Astrocyte of the cerebellum (primary cell): ENCODE measurements at regions not wholly inside any gene's neighbourhood (a gene's known extent, or its start where the extent isn't known, plus 50 kb on each side); places are given as distances from the start of the nearest gene placed in this dataset.

ENCODE experiments used
- DNase-seq: peaks from one replicate; pipeline ENCODE4 v3.0.0-alpha.2; 2011; ENCODE audit warnings: low read depth
- H3K4me3 ChIP-seq: 2 replicates; pipeline ENCODE4 v1.5.1; 2011; ENCODE audit warnings: mild to moderate bottlenecking, low read depth, low read length, moderate library complexity
- in situ Hi-C: cut with HindIII; loops from 2 replicates; pipeline ENCODE4 v1.10.0; 2017; ENCODE audit warnings: low sequenced_read_pairs
- TF ChIP-seq, protein P1 (sequence below): IDR thresholded peaks from 2 replicates; pipeline ENCODE4 v1.5.1; 2012; ENCODE audit warnings: low read length, low read depth, moderate library complexity, mild to moderate bottlenecking; ENCODE audit errors: missing control alignments

DNA sequence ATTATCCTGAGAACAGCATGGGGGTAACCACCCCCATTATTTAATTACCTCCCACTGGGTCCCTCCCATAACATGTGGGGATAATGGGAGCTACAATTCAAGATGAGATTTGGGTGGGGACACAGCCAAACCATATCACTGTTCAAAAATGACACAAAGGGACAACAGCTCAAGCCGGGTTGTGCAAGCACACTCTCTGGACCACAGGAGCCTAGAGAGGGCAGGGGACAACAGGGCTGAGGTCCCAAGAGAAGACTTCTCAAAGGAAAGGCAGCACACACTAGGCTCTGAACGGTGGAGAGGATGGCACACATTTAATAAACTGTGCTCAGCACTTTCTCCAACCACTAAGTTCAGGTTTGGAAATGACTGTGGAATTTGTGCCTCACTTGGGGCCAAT, 122.1 kb upstream of the PKDCC start:
- H3K4me3 ChIP-seq = no peak overlapping the region
- in situ Hi-C loops = no loop called here
- DNase-seq = no peak
- TF ChIP-seq, protein P1, sequence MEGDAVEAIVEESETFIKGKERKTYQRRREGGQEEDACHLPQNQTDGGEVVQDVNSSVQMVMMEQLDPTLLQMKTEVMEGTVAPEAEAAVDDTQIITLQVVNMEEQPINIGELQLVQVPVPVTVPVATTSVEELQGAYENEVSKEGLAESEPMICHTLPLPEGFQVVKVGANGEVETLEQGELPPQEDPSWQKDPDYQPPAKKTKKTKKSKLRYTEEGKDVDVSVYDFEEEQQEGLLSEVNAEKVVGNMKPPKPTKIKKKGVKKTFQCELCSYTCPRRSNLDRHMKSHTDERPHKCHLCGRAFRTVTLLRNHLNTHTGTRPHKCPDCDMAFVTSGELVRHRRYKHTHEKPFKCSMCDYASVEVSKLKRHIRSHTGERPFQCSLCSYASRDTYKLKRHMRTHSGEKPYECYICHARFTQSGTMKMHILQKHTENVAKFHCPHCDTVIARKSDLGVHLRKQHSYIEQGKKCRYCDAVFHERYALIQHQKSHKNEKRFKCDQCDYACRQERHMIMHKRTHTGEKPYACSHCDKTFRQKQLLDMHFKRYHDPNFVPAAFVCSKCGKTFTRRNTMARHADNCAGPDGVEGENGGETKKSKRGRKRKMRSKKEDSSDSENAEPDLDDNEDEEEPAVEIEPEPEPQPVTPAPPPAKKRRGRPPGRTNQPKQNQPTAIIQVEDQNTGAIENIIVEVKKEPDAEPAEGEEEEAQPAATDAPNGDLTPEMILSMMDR = no peak

DNA sequence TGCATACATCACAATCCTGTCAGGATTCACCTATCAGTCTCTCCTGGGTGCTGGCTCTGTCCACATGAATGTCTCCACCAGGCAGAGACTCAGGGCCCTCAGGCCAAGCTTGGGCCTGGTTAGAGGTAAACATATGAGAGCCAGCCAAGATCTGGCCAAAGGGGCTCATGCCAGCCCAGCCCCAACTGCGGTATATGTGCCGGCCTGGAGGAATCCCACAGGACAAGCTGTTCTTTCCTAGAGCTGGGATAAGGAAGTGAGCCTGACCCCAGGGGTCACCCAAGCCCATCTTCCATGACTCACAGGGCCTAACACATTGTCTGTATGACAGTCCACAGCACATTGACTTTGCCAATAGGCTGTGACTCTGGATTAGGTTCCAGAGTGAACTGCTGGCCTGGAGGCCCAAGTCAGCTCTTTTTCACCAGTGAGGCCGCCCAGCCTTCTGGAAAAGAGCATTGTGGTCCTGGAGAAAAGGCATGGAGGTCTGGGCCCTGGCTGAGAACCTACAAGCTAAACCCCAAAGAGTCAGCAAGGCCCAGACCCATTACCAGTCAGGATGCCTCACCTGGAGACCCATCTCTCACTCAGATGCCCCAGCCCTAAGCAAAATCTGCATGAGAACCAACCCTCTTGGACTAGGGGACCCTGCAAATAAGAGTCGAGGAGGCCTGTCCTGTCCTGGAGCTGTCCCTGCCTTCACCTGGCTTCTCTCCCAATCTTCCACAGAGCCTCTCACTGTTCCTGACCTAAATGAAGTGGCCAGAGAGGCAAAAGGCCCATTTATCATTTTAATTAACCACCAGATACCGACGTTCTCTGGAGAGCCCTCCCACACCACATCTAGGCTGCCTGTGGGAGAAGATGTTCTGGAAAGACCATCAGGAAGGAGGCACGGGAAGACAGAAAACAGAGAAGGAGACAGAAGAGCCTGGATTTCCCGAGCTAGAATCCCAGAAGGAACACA, 120.9 kb upstream of the PKDCC start:
- H3K4me3 ChIP-seq = no peak overlapping the region
- in situ Hi-C loops = no loop called here
- TF ChIP-seq, protein P1 = no peak
- DNase-seq = no peak

DNA sequence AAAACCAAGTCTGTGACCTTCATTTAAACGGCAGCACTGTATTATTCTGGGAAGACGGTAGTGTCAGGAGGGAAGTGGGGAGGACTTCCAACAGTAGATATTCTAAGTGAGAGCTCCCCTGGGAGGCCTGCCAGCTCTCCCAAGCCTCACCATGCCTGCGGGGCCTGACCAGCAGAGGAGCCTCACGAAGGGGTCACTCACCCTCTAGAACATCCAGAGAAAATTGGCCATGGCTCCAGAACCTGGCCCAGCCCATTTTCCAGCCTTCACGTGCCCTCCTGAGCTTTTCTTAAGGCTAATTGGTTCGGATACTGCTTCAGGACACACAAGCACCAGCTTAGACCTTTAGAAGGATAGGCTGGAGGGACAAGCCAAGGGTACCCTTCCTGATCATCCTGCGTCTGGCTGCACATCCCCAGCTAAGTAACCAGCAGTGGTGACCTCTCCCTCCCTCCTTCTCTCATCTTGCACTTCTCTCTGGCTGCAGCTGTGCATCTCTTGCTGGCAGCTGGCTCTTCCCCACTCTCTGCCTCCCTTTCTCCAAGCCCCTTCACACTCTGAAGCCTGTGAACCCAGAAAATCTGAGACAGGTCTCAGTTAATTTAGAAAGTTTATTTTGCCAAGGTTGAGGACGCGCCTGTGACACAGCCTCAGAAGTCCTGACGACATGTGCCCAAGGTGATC, 120.1 kb upstream of the PKDCC start:
- in situ Hi-C loops = no loop called here
- no peak for DNase-seq
- TF ChIP-seq, protein P1 = no peak
- H3K4me3 ChIP-seq = no peak overlapping the region

DNA sequence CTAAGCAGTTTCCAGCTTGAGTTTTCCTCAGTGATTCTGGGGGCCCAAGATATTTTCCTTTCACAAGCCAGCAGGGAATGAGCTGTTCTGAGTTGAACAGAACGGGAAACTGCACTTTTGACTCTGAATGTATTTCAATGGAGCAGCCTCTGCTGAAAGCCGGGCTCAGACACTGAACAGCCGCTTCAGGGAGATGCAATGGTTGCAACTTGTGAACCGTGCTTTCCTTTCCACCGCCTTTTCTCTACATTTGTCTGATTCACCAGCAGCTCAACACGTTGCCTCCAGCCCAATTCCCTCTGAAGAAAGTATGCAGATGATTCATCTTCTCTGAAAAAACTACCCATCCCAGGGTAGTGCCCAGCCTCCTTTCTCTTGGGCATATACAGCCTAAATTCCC, 119.3 kb upstream of the PKDCC start:
- TF ChIP-seq, protein P1 = no peak
- no peak for DNase-seq
- in situ Hi-C loops = no loop called here
- no peak overlapping the region for H3K4me3 ChIP-seq

DNA sequence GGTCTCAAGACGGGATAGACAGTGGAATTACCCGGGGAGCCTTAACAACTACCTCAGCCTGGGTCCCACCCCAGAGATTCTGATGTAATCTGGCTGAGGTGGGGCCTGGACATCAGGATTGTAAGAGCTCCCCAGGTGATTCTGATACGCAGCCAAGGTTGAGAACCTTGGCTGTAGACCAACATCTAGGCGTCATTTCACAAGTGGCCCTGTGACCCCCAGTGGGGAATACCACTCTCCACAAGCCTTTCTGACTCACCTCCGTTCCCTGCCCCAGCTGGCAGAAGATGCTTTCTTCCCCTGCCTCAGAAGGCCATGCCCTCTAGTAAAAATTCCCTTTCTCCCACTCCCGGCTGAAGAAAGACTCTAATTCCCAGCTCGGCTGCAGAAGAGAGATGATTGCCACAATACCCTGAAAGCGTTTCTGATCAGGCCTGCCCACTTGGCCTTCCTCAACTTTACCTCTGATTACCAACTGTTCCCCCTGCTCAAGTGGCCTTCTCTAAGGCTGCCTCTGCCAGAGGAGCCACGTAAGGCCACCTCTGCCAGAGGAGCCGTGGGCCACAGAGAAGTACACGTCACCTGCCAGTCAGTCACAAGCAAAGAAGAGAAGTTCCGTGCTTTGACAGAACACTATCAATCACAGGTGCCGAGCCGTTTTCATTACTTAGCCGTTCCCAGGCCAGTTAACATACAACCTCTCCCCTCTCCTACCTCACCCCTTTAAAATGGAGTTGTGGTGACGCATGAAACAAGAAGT, 116.8 kb upstream of the PKDCC start:
- no peak for DNase-seq
- in situ Hi-C loops = no loop called here
- no peak overlapping the region for H3K4me3 ChIP-seq
- TF ChIP-seq, protein P1 = no peak
